LNCAP (cell line): ENCODE measurements at regions not wholly inside any gene's neighbourhood (a gene's known extent, or its start where the extent isn't known, plus 50 kb on each side); places are given as distances from the start of the nearest gene placed in this dataset.

ENCODE experiments used
- CTCF ChIP-seq: fragments of 450-650 bp; IDR thresholded peaks from 2 replicates; pipeline ENCODE4 v1.5.1; 2017; ENCODE audit warnings: mild to moderate bottlenecking

- TF ChIP-seq CTCF = no peak
These were observed 194.4 kb downstream of the BTBD3 start for GRCh38 chr20:12112089-12112474.

DNA sequence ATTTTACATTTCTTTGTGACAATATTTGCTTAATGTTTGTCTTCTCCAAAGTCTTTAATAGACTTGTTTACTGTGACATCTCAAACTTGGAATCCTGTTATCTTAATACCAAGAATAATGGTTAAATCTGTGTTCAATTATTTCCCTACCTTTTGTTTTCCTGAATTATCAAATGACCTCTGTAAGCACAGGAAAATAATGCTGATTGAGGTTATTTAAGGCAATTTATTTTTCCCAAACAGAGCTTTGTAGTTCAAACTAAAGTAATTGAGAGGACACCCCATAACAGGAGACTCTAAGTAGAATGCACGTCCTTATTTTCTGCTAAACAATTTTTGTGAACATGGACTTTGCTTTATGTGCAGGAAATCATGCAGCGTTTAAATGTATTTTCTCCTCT is 195.0 kb downstream of the BTBD3 start:
- TF ChIP-seq CTCF = no peak

DNA sequence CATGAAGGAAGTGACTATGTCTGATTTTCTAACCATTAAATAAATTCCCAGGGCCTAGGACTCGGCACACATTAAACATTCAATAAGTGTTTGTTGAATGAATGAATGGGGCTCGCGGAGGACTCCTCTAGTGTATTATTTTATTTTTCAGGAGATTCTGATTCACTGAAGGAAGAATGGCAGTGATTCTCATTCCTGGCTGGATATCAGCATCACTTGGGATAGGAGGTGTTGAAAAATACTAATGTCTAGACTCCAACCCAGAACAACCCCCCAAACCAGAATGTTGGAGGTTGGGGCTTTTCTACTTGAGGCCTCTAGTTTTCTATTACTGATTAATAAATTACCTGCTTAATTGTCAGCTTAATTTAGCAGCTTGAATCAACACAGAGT is 195.4 kb downstream of the BTBD3 start:
- no peak for TF ChIP-seq CTCF

DNA sequence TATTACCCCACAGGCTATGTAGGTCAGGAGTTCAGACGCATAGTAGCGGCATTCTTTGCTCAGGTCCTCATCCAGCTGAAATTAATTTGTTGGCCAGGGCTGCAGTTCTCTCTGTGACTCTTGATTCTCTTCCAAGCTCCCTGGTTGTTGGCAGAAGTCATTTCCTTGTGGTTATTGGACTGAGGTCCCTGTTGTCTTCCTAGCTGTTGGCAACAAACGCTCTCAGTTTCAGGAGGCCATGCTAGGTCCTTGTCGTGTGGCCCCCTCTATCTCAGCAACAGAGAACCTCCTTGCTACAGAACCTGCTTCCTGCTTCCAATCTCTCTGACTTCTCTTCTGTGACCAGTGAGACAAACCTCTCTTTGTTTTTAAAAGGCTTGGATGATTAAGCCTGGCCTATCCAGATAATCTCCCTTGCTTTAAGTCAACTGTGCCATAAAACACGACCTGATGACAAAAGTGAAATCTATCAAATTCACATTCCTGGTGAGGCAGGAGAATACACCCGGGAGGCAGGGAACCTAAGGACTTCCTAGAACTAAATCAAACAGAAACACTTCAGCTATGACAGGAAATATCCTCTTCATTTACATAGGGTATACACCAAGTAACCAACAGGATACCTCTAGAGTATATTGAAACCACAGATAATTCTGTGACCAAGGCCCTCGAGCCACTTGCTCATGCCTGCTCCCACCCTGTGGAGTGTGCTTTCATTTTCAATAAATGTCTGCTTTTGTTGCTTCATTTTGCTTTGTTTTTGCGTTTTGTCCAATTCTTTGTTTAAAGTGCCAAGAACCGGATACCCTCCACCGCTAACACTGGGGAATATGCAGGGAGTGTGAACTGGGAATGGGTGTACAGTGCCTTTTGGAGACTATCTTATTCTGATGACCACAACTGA is 196.0 kb downstream of the BTBD3 start:
- no peak for TF ChIP-seq CTCF

GRCh38 chr20:12130781-12131180 is 213.1 kb downstream of the BTBD3 start:
- TF ChIP-seq CTCF = no peak

DNA sequence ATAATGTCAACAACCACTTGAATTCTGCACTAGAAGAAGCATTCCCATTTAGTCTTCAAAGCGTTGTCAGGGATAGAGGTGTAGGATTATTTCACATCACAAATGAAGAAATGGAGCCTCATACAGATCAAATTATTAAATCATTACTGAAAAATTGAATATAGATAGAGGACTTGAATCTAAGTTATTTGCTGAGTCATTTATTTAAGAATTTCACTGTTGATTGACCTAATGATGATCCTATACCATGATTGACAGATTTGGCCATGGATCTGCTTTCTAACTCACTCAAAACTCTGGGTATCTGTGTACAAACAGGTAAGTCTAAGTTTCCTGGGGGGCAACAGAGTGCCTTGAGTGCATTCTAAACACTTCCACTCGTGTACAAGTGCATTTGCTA is 215.9 kb downstream of the BTBD3 start:
- TF ChIP-seq CTCF = no peak

- no peak for TF ChIP-seq CTCF
These were observed 235.3 kb downstream of the BTBD3 start for GRCh38 chr20:12152996-12153395.
